Stimulated activated CD4-positive, alpha-beta T cell treated with anti-CD3 and anti-CD28 coated beads, TNF-alpha, amount 100 ng/mL, for 48 hours (primary cell): ENCODE measurements at regions not wholly inside any gene's neighbourhood (a gene's known extent, or its start where the extent isn't known, plus 50 kb on each side); places are given as distances from the start of the nearest gene placed in this dataset.

Source experiments
- DNase-seq, 3 donors: peaks; one replicate each; pipeline ENCODE4 v3.0.0-alpha.2; 2020; ENCODE audit warnings: low read depth in 3 of 3

GRCh38 chr6:21883595-21884328 is 290.2 kb downstream of the SOX4 start:
- DNase-seq: no peak

DNA sequence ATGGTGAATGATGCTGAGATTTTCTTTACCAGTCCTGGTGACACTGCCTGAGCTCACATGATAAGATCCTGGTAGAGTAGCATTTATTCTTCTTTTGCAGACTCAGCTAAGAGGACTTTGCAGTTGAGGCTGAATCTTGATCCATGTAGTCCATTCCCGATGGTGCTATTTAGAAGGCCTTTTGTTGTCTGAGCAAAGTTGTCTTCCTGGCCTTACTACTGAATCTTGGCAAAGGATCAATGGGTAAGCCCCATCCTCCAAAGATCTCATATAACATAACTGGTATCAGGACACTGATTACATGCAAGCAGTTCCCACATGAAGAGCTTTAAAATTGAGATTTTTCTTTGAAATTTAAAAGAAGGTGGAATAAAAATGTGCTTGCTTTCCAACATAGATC is 291.6 kb downstream of the SOX4 start:
- DNase-seq: no peak

DNA sequence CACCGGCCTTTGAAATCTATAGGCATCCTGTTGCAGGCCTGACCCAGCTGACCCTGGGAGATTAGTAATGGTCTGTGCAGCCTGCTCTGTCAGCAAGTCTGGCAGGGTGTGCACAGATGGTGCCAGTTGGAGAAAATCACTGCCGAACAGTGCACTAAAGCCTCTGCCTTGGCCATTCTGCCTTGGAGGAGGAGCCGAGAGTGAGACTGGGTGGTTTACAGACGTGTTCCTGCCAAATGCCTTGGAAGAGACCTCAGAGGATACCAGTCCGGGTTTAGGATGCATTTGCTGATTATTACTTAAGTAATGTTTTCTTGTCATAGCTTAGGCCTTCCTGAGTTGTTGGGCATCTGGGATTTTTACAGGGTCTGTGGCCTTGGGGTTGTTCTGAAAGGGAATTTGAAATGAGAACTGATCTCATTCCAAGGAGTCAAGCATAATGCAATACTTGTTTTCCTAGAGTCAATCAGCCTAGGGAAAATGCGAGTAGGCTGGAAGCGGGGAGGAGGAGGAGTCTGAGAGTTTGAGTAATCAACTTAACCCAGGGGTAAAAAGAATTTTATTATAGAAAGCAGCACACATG is 292.1 kb downstream of the SOX4 start:
- no peak for DNase-seq

GRCh38 chr6:21886542-21887151 is 293.1 kb downstream of the SOX4 start:
- no peak for DNase-seq

- DNase-seq: no peak
Observed at GRCh38 chr6:21887231-21888185, 294.0 kb downstream of the SOX4 start.

GRCh38 chr6:21891080-21891479 is 297.5 kb downstream of the SOX4 start:
- DNase-seq: no peak

DNA sequence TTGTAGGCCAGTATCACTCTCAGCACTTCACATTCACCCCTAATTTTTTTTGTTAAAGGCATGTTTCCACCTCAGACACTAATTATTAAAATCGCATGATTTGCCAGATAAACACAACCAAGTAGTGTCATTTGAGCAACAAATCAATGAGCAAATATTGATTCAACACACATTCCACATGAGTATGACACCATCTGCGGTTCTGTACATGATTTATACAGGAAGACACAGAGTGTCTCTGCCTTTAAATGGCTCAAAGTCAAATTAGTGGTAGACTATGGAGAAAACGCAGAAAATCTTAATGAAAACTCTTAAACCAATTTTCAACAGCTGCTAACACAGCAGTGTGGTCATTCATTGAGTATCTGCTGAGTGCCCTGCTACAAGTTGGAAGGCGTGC is 300.2 kb downstream of the SOX4 start:
- DNase-seq: no peak

GRCh38 chr6:21895555-21895954 is 302.0 kb downstream of the SOX4 start:
- DNase-seq: no peak

- no peak for DNase-seq
Observed at GRCh38 chr6:21898107-21898796, 304.7 kb downstream of the SOX4 start.

- no peak for DNase-seq
Observed at GRCh38 chr6:21899708-21900107, 306.2 kb downstream of the SOX4 start.

GRCh38 chr6:21900730-21901129 is 307.2 kb downstream of the SOX4 start:
- DNase-seq: no peak

DNA sequence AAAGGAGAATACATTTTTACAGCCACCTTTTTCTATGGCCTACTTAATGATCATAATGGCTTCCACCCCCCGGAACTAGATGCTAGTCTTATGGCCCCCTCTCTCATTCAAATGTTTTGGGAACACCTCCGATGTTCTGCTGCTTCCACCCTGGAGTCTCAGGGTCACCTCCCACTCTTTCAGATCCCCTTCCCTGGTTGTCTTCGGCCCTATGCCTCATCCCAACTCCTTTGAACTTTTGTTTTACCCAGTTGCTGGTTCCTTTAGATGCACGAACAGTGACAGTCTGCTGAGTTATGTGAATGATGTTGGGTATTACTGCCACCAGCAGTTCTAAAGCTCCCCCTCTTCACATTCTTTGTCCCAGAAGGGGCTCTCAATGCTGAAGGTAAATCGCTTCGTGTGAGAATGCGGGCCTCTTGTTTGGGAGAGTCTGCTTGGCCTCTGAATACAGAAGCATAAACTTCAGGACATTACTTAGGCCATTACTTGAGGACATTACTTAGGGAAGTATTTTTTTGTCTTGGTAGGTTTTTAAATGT is 309.1 kb downstream of the SOX4 start:
- DNase-seq: no peak

- DNase-seq: no peak
Observed at GRCh38 chr6:21905531-21905930, 312.0 kb downstream of the SOX4 start.

GRCh38 chr6:21906826-21907225 is 313.3 kb downstream of the SOX4 start:
- DNase-seq: no peak

GRCh38 chr6:21907291-21907690 is 313.7 kb downstream of the SOX4 start:
- DNase-seq: no peak

DNA sequence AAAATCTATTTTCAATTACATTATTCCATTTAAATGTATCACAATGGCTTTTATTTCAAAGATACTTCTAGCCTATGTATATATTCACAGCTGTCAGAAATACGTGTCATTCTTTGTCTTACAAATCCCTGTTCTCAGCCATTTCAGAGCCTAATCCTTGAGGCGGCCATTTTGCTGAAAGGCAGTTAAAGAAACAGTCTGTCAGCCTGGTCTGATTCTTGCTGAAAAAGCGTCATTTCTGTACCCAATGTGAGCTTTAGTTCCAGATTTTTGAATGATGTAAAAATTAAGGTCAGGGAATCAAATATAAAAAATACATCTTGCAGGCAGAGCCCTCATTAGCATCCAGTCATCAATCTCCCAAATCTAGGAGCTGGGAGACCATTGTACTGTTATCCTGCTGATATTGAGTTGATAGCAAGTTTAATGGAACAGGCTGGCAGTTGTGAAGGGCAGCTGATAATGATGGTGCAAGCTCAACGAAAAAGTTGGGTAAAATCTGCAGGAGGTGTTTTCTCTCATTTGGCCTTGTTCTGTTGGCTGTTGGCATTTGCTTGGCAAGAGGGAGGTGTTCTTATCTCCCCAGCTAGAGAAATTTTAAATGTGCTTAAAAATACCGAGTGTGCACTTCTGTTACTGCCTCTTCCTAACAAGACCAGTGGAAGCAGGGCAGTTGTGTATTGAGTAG is 314.8 kb downstream of the SOX4 start:
- no peak for DNase-seq

DNA sequence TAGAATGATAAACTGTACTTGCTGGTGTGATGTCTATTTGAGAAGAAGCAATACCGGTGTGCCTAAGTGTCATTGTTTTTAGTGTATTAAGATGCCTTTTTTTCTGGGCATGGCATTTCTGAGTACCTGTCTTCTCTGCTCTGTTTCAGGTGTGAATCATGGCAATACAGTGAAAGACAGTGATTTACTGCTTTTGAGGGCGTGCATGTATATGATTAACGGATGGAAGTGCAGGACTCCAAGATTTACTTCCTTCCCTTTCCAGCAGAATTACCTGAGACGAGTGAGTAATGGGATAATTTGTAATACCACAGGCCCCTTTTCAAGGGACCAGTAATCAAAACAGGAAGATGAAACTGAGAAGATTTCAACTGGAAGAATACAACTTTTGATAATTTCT is 315.8 kb downstream of the SOX4 start:
- DNase-seq: no peak

- no peak for DNase-seq
Observed at GRCh38 chr6:21911208-21911607, 317.7 kb downstream of the SOX4 start.

DNA sequence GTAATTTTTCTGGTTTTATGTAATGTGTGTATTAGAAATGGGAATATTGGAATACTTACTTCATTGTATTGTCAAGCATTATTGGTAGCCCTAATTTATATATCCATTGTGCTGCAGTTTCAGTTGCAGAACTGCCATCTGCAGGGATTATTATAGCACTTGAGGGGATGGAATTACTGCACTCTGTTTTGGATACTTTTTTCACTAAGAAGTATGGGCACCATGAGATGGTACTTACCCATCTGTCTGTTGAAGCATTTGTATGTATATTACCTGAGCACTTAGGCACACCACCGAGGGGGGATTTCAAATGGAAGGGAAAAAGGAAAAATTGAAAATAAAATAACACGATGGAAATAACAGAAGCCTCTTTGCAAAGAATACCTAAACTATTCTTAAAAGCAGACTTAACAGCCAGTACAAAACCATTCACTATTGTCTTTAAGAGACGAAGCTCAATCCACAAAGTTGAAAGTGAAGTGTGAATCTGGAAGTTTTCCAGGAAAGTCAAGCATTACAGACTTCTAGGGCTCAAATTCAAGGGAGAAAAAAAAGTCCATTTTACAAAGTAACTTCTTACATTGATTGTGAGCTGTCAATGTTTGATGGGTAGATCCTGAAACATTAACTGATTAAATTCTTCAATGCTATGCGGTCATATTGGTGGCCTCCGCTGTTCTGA is 318.7 kb downstream of the SOX4 start:
- DNase-seq: no peak
